GM23248 (cell line): ENCODE measurements at regions not wholly inside any gene's neighbourhood (a gene's known extent, or its start where the extent isn't known, plus 50 kb on each side); places are given as distances from the start of the nearest gene placed in this dataset.

Source experiments
- EZH2 ChIP-seq: fragments of 200-600 bp; sonication (generic); IDR thresholded peaks from 2 replicates; pipeline ENCODE4 v1.6.1; 2018; ENCODE audit warnings: antibody characterized with exemption, mild to moderate bottlenecking; ENCODE audit not compliant: insufficient read depth, poor library complexity, severe bottlenecking
- EZH2phosphoT487 ChIP-seq: fragments of 200-600 bp; sonication (generic); IDR thresholded peaks from 2 replicates; pipeline ENCODE4 v1.6.1; 2018; ENCODE audit warnings: antibody characterized with exemption, moderate library complexity, mild to moderate bottlenecking, low read depth; ENCODE audit not compliant: insufficient read depth

GRCh38 chr17:6018788-6019187, 51.4 kb upstream of the WSCD1 start:
- TF ChIP-seq EZH2 = no peak
- no peak for TF ChIP-seq EZH2phosphoT487
